GM12874 (cell line): ENCODE measurements at regions not wholly inside any gene's neighbourhood (a gene's known extent, or its start where the extent isn't known, plus 50 kb on each side); places are given as distances from the start of the nearest gene placed in this dataset.

ENCODE experiments used
- TF ChIP-seq, protein P1 (sequence below): IDR thresholded peaks from 2 replicates; pipeline ENCODE4 v1.5.1; 2011; ENCODE audit warnings: low read depth, mild to moderate bottlenecking, control low read depth, low read length, moderate library complexity; ENCODE audit not compliant: insufficient read depth

DNA sequence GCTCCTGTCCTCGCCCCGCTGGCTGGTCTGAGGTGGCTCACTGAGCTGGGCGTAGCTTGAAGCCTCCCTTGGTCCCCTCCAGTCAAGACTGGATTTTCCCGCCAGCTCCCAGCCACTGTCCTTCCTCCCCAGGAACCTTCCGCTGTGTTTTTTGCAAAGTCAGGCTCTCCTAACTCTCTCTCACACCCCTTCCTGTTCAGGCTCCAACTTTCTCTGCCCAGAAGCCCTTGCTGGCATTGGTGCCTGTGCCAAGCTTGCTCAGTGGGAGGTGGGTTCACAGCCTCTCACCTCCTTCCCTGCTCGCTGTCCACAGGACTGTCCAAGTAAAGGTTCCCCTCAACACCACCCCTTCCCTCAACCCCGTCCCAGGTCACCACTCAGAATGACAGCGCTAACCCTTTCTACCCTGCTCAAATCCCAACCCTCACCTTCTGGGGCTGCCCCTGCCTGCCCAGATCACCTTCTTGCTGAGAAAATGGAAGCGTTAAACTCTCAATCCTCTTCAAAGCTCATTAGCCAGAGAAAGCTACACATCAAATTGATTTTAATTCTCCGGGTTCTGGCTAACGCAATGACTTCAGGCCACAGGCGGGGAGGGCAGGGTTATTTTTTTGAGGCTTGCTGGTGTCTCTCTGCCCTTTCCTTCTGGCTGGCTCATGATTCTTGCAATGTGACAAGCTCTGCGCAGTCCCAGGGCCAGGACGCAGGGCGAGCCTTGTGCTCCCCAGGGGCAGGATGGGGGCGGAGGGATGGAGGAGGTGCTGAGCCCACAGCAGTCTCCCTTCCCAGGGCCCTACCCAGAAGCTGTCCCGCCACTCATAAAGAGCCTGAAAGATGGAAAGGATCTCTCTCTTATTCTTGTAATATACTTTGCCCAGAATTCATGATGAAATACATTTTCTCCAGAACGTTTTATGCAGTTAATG, 357.2 kb upstream of the TNRC6C start:
- TF ChIP-seq, protein P1, sequence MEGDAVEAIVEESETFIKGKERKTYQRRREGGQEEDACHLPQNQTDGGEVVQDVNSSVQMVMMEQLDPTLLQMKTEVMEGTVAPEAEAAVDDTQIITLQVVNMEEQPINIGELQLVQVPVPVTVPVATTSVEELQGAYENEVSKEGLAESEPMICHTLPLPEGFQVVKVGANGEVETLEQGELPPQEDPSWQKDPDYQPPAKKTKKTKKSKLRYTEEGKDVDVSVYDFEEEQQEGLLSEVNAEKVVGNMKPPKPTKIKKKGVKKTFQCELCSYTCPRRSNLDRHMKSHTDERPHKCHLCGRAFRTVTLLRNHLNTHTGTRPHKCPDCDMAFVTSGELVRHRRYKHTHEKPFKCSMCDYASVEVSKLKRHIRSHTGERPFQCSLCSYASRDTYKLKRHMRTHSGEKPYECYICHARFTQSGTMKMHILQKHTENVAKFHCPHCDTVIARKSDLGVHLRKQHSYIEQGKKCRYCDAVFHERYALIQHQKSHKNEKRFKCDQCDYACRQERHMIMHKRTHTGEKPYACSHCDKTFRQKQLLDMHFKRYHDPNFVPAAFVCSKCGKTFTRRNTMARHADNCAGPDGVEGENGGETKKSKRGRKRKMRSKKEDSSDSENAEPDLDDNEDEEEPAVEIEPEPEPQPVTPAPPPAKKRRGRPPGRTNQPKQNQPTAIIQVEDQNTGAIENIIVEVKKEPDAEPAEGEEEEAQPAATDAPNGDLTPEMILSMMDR = no peak

DNA sequence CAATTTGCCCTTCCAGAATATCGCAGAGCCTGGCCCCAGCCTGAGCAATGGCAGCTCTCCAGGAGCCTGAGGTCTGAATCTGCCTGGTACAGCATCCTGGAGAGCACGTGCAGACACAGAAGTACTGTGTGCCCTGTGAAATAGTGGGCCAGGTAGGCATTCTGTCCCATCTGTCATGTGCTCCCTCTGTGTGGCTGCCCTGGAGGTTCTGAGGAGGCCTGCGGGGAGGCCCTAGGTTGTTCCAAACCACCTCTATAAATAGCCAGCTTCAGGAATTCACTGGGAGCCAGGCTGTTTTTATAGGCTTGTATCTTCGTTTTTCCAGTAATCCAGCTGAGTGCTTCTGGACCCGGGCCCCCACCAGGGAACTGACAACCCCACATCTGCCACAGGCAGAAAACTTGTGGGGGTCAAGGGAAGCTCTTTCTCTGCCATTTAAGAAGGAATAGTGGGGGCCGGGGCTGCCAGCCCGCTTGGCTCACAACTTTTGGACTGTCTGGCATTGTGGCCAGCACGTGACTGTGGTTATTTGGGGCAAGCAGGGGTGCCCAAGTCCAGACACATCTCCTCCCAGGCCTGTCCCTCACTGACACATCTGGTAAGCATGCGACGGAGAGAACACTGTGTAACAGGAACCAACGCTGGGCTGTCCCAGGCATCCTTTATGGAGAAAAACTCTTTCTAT, 356.3 kb upstream of the TNRC6C start:
- TF ChIP-seq, protein P1 = no peak

DNA sequence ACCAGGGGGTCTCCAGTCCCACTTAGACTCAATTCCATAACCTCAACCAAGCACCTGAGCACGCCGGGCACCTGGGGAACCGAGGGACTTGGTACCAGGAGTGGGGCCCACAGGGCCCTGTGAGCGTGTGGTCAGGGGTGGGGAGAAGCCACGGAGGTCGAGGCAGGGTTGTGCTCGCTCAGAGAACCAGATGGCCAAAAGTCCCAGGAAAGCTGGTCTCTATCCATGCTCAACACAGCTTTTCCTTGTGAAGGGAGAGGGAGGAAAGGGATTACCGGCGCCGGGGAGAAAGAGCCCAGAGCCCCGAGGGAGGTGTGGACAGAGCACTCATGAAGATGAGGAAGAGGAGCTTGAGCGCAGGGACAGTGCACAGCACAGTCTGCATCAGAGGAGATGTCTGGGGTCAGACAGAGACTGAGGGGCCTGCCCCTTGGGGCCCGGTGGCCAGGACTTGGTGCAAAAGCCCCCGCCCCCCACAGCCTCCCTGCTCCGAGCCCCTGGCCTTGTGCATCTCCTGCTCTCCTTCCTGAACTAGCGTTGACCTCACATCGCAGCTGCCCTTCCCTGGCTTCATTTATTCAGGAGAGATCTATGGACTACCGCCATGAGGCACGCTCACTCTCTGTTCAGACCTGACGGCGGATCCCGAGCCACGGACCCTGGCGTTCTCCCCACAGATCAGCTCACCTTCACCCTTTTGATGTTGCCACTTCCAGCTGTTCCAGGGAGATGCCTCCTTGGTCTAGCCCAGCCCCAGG, 355.4 kb upstream of the TNRC6C start:
- TF ChIP-seq, protein P1 = no peak

DNA sequence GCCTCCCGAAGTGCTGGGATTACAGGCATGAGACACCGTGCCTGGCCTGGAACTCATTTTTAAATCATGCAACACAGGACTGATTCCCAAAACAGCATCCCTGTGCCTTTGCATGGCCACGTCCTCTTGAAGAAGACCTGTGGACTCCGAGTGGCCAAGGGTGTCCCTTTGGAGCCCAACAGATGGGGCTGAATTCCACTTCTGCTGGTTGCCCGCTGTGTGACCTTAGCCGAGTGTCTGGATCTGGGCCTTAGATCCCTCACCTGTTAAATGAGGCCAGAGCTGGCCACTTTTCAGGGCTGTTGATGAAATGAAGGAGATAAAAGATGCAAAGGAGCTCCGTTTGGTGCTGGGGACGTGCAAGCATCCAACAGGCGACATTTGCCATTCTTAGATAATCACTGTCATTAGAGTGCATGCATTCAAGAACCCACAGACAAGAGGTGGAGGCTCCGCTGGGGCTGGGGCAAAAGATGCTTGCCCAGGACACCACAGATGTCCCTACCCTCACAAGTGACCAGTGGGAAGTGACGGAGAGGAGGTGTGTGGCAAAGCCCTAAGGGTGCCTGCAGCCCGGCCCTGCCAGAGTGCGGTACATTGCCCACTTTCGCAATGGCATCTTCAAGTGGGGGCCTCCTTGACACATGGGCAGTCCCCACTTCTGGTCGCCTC, 354.1 kb upstream of the TNRC6C start:
- TF ChIP-seq, protein P1 = no peak

DNA sequence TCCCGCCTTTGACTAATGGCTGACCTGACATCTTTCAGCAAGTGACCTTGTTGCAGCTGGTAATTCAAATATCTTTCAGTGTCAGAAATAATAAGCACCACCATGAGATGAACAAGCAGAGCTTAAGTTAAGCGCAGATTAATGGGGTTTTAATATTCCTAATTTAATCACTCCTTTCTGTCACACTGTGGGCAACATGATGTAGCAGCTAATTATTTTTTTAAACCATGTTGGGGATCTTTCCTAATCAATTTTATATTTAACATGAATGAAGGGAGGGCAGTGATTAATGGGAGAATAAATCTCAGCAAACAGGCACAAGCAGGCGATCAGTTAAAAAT, 353.6 kb upstream of the TNRC6C start:
- TF ChIP-seq, protein P1 = no peak

DNA sequence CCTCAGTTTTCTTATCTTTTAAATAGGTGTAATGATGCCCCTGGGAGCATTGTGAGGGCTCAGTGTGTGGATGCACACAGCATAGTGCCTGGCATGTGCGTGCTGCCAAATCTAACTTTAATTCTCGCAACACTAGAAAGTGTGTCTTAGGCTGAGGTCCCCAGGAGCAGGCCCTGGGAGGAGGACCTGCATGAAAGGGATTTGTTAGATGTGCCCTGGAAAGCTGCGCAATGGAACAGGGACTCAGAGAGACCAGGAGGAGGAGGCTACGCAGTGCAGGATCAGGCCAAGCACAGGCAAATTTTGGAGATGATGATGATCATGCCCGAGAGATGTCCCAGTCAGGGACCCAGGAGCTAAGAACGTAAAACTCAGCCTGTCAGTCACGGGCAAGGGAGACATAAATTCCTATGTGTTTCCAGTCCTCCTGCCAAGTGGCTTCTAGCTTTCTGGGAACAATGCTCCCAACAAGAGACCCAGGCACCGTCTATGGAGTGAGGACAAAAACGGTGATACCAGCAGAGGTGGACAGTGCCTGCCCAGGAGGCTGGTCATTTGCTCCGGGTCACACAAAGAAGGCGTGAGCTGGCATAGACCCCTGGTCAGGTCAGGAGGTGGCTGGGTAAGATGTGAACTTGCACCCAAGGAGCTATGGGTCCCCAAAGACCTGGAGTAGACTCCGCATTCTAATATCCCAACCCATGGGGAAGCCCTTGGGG, 352.2 kb upstream of the TNRC6C start:
- TF ChIP-seq, protein P1 = no peak
